C4-2B (cell line): ENCODE measurements at regions not wholly inside any gene's neighbourhood (a gene's known extent, or its start where the extent isn't known, plus 50 kb on each side); places are given as distances from the start of the nearest gene placed in this dataset.
A peak's percentile ranks its signal among the peaks of the same experiment; 100 is the strongest.

Experiments
- H3K27ac ChIP-seq: fragments of 450-650 bp; 2 replicates; pipeline ENCODE4 v1.5.1; 2017
- ZFX ChIP-seq: fragments of 450-650 bp; IDR thresholded peaks from 2 replicates; pipeline ENCODE4 v1.6.1; 2017
- TF ChIP-seq, protein P1 (sequence below): fragments of 450-650 bp; conservative IDR thresholded peaks from 2 replicates; pipeline ENCODE4 v1.5.1; 2017; ENCODE audit warnings: mild to moderate bottlenecking

GRCh38 chr3:152183473-152183872 is 85.3 kb upstream of the MBNL1 start:
- H3K27ac ChIP-seq, result no peak overlapping the region

GRCh38 chr3:152184971-152185686 is 83.6 kb upstream of the MBNL1 start:
- no peak overlapping the region for H3K27ac ChIP-seq
- TF ChIP-seq, protein P1, sequence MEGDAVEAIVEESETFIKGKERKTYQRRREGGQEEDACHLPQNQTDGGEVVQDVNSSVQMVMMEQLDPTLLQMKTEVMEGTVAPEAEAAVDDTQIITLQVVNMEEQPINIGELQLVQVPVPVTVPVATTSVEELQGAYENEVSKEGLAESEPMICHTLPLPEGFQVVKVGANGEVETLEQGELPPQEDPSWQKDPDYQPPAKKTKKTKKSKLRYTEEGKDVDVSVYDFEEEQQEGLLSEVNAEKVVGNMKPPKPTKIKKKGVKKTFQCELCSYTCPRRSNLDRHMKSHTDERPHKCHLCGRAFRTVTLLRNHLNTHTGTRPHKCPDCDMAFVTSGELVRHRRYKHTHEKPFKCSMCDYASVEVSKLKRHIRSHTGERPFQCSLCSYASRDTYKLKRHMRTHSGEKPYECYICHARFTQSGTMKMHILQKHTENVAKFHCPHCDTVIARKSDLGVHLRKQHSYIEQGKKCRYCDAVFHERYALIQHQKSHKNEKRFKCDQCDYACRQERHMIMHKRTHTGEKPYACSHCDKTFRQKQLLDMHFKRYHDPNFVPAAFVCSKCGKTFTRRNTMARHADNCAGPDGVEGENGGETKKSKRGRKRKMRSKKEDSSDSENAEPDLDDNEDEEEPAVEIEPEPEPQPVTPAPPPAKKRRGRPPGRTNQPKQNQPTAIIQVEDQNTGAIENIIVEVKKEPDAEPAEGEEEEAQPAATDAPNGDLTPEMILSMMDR, result no peak
- TF ChIP-seq ZFX, result no peak

More at GRCh38 chr3:152183473-152183872, 85.3 kb upstream of the MBNL1 start:
- TF ChIP-seq, protein P1, result peak; percentile 38
- no peak for TF ChIP-seq ZFX

- no peak overlapping the region for H3K27ac ChIP-seq
- TF ChIP-seq, protein P1, result no peak
- no peak for TF ChIP-seq ZFX
These were observed 82.7 kb upstream of the MBNL1 start for GRCh38 chr3:152185891-152186630.

GRCh38 chr3:152190636-152191183 is 78.0 kb upstream of the MBNL1 start:
- H3K27ac ChIP-seq, result no peak overlapping the region
- TF ChIP-seq, protein P1, result no peak
- TF ChIP-seq ZFX, result no peak

DNA sequence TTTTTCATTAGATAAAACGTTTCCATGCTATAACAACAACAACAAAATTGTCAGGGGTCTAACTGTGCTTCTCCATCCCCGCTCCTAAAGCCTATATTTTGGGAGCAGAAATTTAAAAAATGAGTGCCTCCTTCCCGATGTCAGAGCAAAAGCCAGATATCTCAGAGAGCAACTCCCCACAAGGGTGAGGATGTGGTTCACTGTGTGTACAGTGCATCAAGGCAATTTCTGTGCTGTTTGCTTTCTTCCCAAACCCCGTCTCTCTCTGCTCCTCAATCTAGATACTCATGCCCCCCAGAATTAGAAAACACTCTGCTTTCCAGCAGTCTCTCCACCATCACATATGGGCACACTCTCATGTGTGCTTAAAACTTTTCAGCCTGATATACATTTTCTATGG is 76.7 kb upstream of the MBNL1 start:
- no peak for TF ChIP-seq ZFX
- TF ChIP-seq, protein P1, result no peak
- H3K27ac ChIP-seq, result no peak overlapping the region

DNA sequence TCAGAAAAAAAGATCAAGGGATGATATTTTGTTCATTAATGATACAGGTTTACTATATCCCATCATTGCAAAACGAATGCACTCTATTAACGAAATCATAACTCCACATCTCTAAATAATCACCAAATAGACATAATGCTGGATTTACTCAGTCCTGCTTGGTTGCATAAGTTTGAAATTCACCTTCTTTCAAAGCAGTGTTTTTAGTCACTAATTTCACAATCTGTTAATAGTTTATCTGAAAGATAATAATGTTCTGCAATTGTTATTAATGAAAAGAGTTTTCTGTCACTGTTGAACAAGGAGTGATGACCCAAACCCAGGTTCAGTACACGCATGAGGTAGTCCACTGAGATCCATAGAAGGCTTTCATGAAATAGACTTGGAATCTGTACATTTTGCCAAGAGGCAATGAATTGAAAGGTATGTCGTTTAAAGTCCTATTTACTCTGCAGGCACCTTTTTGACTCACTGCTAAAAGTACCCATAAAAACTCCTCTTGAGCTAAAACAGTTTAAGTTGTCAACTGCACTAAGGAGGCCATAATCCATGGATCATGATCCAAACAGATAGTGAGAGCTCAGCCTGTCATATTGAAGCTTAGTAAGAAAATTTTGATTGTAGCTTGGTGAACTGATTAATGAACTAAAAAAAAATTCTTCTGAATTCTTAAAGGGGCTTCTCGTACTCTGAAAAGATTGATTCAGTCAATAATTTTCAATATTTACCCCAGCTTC is 75.6 kb upstream of the MBNL1 start:
- TF ChIP-seq, protein P1, result no peak
- no peak for TF ChIP-seq ZFX
- no peak overlapping the region for H3K27ac ChIP-seq
